ENCODE measurements at regions not wholly inside any gene's neighbourhood (a gene's known extent, or its start where the extent isn't known, plus 50 kb on each side); places are given as distances from the start of the nearest gene placed in this dataset.
"Not testable (repeated sequence)": the region's sequence is repeated elsewhere in the genome, so short reads cannot be mapped to it uniquely, and the experiment has no call there.

DNA sequence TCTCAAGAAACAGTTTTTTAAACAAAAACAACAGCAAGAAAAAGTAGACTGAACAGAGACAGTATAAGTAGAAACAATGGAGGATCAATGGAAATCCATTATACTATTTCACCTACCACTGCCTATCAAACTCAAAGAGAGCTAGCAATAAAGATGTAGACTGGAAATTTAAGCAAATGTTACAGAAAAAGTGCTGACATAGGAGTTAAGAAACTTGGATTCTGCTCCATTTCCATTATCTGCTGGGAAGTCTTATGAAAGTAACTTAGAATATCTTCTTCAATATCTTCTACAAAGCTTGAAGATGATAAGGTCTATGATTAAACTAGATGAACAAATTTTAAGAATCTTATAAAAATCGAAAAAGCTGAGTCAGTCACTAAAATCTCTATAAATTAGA lies 1469.8 kb upstream of the C9orf72 start:
- no peak for DNase-seq

DNA sequence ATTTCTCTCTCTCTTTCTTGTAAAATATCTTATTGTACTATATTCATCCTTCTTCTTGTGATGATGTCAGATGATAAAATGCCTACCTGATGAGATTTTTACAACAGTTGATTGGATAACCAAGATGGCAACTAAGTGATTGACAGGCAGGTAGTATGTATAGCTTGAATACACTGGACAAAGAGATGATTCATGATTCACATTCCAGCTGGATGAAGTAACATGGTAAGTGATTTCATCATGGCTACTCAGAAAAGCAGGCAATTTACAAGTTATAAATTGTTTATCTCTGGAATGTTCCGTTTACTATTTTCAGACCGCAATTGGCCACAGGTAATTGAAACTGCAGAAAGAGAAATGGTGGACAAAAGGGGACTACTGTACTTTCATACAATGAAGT lies 1471.7 kb upstream of the C9orf72 start:
- DNase-seq: no peak

- DNase-seq: no peak
These were observed 1486.8 kb upstream of the C9orf72 start for GRCh38 chr9:29060041-29060440.

- no peak for DNase-seq
These were observed 1489.2 kb upstream of the C9orf72 start for GRCh38 chr9:29062446-29062845.

GRCh38 chr9:29063031-29063430 lies 1489.8 kb upstream of the C9orf72 start:
- DNase-seq: no peak

GRCh38 chr9:29066141-29066640 lies 1492.9 kb upstream of the C9orf72 start:
- DNase-seq: no peak

GRCh38 chr9:29068461-29068860 lies 1495.2 kb upstream of the C9orf72 start:
- no peak for DNase-seq

DNA sequence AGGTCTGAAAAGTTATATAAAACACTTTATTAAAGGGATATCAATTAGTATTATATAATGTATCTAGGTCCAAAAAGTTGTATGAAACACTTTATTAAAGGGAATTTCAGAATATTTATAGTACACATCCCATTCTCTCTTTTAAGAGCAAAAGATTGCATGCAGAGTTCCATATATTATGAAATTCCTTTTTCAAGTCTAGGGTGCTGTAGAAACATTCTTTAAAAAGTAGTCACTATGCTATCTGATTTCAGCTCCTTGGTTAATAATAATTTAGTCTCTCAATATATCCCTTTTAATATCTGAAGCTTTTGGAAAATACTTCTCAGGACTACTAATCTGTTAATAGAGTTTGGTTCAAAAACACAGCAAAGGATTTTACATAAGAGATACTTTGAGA lies 1496.1 kb upstream of the C9orf72 start:
- DNase-seq: no peak

DNA sequence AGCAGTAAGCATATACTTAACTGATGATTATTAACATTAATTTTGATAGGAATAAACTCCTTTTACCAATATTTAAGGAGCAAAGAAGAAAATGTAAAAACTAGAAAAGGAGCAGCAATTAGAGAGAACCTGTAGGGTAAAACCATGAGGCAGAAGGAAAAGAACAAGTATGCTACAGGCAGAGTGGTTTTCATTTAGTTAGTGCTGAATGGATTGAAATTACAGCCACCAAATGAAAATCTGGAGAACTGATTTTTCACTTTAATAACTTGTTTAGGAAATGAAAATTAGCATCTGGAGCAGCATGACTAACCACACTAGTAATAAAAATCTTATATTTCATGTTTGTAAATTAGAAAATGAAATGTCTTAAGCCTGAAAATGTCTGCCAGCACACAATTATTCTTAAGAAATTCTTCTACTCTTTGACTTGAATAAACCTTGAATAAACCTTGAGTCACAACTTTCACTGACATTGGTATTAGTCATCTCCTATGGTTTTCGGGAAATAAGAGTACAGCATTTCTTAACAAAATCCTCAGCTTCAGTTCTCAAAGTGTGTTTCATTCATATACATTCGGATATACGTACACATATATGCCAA lies 1504.9 kb upstream of the C9orf72 start:
- no peak for DNase-seq

DNA sequence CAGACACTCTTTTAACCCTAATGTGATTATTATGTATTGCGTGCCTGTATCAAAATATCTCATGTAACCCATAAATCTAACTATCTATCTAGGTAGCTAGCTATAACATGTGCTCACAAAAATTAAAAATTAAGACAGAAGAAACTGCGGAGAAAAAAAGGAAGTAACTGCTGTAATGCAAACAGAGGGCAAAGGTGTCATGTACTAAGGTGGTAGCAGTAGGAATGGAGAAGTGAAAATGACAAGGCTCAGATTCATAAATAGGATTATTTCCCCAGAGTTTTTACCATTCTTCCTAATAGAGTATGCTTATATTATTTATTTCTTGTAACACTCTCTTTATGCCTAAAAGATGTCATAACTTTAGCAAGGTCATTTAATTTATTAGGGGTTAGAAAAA lies 1527.5 kb upstream of the C9orf72 start:
- no peak for DNase-seq

GRCh38 chr9:29104166-29104565 lies 1530.9 kb upstream of the C9orf72 start:
- not testable (repeated sequence) for DNase-seq

GRCh38 chr9:29118555-29118954 lies 1545.3 kb upstream of the C9orf72 start:
- no peak for DNase-seq

DNA sequence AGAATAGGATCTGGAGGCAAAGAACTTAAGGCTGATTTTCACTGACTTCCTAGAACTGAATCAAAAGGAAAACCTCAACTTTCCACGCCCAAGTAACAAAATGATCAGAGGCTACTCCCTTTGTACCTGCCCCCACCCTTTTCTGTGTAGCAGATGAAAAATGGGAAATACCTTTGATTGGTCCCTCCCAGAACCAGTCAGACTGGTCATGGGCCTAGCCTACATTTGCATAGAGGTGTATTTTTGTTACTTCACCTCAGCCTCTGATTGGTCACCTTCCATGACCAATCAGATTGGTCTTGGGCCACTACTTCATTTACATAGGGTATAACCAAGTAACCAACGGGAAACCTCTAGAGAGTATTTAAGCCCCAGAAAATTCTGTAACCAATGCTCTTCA lies 1553.5 kb upstream of the C9orf72 start:
- no peak for DNase-seq

DNA sequence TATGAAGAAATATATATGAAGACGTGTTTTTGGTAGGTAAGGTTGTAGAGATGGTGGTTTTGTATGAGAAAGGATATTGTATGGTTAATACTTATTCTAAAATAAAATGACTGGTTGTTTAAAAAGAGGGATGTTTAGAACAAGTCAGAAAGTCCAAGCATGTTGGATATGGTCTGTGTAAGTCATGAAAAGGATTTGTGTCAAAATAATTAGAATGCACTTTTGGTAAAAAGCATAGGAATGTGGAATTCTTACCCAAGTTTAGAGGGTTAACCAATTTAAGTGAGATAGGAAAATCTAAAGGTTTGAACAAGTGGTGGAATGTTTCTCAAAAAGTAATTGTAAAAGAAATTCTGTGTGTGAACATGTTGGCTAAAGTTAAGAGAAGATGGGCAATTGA lies 1556.5 kb upstream of the C9orf72 start:
- no peak for DNase-seq

DNA sequence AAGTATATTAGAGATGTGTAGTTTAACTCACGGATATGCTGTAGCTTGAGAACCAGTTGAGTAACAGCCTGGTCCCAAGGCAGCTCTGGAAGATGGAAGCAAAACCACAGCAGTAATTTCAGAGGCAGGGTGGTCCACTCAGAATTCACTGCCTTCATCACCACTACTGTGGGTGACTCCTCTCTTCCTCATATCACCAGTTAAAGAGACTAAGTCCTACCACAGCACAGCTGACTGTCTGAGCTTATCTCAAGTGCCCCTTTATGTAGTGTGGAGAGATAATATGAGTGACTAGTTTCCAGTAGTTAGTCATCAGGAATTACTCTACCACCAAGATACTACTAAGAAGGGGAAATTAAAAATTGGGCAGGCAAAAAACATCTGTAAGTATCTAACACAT lies 1571.2 kb upstream of the C9orf72 start:
- no peak for DNase-seq

GRCh38 chr9:29150606-29151005 lies 1577.3 kb upstream of the C9orf72 start:
- DNase-seq: no peak

DNA sequence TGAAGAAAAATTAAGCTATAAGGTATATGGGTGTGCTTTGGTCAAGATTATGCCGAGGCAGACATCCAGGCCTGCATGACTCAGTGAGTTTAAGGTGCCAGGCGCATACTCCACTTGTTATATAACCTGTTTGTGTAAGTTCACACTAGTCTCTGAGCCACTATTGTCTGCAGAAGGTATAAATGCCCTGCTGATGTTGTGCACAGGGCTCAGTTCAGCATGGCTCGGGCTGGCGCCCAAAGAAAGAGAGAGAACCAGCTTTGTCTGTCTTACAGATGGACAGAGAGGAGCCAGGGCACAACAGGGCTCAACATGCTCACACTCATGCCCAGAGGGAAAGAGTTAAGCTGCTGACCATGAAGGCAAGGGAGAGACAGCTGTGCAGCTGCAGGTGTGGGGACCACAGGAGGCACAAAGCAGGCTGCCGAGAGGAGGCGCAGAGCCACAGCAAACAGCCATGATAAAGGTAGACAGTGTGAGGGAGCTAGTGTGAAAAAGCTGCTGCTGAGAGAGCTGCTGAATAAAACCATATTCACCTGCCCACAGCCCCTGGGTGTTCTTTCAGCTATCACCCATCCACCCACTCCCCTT lies 1587.6 kb upstream of the C9orf72 start:
- no peak for DNase-seq

DNA sequence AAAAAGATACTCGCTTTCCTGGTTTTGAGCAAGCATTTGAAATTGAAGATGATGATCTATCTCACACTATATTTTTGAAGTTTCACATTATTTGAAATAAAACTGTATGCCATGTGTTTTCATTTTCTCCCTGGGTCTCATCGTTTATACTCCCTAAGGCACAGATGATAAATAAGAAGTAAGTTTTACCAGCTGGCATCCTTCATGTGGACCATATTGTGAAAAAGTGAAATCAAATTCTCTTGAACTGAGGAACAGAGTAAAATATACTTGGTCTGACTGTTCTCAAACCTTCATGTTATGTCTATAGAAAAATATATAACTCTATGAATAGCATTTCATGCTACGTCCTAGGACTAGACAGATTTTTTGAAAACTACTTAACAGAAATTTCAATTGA lies 1600.9 kb upstream of the C9orf72 start:
- no peak for DNase-seq

DNA sequence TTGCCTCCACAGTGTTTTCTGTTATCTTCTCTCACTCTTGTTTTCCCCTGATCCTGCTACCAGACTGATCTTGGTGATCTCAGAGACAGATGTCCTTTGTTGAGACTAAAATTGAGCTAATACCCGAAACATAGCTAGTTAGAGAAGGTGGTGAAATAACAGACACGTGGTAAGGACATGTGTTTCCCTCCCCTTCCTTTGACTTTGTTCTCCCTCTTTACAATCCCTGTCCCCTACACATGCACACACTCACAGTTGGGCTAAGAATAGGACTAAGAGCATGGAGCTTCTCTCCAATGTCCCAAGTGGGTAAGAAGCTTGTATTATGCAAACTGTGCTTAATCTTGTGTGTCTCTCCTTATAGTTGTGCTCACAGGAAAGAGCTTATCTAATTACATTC lies 1603.0 kb upstream of the C9orf72 start:
- no peak for DNase-seq

DNA sequence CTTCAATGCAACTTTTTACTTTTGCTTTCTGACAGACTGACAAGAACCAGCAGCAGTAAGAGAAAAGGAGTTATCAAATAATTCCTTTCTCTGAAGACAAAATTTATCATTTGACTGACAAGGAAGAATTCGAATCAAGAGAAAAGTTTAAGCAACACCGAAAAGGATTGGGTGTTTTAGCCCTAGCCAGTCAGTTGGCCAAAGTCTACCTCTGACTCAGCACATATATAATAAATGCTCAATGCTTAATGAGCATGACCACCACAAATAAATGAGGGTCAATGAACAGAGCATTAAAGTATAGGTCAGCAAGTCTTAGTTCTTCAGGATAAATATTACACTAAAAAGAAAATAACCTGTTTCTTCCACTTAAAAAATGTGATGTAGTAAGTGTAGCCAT lies 1603.5 kb upstream of the C9orf72 start:
- DNase-seq: no peak

- DNase-seq: no peak
These were observed 1610.7 kb upstream of the C9orf72 start for GRCh38 chr9:29183971-29184370.

GRCh38 chr9:29188771-29189170 lies 1615.5 kb upstream of the C9orf72 start:
- DNase-seq: not testable (repeated sequence)

DNA sequence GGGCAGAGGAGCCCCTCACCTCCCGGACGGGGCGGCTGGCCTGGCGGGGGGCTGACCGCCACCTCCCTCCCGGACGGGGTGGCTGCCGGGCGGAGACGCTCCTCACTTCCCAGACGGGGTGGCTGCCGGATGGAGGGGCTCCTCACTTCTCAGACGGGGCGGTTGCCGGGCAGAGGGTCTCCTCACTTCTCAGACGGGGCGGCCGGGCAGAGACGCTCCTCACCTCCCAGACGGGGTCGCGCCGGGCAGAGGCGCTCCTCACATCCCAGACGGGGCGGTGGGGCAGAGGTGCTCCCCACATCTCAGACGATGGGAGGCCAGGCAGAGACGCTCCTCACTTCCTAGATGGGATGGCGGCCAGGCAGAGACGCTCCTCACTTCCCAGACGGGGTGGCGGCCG lies 1615.9 kb upstream of the C9orf72 start:
- DNase-seq: not testable (repeated sequence)

DNA sequence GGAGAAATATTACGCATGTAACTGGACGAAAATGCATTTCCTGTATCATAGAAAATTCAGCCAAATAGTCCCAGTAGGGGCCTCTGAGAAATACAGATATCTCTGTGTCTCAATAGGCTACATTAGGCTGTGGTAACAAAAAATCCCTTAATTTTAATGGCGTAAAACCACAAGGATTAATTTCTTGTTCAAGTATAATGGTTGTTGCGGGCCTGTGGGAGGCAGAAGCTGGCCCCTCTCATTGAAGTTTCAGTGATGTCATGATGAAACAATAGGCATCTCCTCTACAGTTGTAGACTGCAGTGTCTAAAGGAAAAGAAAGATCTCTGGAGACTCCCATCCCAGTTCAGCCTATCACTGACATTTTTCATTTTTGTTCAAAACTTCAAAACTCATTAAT lies 1625.6 kb upstream of the C9orf72 start:
- no peak for DNase-seq

DNA sequence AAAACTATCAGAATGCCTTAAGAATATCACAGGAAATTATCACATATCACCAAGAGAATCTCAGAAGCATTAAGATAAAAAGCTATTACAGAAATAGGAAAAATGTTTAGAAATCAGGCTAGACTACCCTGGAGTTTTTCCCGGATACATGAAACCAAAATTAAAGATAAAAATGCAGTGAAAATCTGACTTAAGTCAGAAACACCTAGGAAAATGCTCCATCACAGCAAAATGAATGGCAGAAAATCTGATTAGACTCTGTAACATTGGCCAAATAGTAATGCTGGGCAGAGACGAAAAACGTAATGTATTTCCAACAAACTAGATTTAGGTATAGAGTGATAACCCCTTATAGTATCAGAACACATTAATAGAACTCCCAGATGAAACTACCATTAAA lies 1626.7 kb upstream of the C9orf72 start:
- no peak for DNase-seq
